Fibroblast of skin of left biceps (primary cell): ENCODE measurements at regions not wholly inside any gene's neighbourhood (a gene's known extent, or its start where the extent isn't known, plus 50 kb on each side); places are given as distances from the start of the nearest gene placed in this dataset.

Experiments
- DNase-seq, 2 experiments: peaks; one replicate each; pipeline ENCODE4 v3.0.0-alpha.2; 2013; ENCODE audit warnings: low read depth in 2 of 2

DNA sequence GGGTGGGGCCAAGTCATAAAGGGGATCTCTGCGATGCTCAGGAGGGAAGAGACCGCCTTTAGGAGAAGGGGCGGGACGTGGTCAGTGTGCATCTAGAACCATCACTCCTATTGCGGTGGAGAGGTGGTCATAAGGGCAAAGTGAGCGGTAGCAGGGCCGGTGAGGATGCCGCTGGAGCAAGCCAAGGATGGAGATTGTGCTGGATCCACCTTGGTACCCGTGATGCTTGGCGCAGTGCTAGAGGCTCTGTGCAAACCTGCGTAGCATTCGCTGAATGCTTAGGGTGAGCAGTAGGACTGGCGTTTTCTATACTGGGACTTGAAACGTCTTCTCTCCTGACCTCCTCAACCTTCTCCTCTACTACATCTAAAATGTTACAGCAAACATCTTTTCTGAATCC, 294.2 kb downstream of the FGF9 start:
- no peak for DNase-seq

- DNase-seq: no peak
Observed at GRCh38 chr13:21966014-21966413, 295.1 kb downstream of the FGF9 start.

DNA sequence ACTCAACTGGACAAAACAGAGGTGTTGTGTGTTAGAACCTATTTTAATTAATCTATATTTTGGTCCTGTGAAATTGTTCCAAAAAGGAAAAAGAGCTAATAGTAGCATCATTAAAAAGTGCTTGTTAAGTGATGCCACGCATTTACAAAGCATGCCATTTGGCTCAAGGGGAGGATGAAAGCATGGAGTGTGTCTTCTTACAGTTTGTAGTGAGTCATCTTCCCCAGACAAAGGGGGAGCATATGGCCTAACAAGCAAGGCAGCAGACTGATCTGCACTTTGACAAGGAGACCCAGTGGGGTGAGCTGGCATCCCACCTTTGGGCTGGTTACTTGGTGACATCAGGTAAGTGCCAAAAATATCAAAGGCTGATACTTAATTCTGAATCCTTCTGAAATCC, 297.0 kb downstream of the FGF9 start:
- no peak for DNase-seq

- DNase-seq: no peak
Observed at GRCh38 chr13:21970172-21970571, 299.3 kb downstream of the FGF9 start.

DNA sequence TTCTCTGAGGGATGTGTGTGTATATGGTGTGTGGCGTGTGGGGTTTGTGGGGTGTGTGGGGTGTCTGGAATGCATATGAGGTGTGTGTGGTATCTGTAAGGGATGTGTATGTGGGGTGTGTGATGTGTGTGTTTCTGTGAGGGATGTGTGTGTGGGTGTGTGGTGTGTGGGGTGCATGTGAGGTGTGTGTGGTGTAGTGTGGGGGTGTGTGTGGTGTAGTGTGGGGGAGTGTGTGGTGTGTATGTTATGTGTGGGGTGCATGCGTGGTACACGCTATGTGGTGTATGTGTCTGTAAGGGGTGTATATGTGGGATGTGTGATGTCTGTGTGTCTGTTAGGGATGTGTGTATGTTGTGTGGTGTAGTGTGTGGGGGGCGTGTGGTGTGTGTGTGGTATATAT, 300.0 kb downstream of the FGF9 start:
- no peak for DNase-seq

GRCh38 chr13:21971662-21972621, 301.1 kb downstream of the FGF9 start:
- peak; percentile 59 to 73 for DNase-seq

DNA sequence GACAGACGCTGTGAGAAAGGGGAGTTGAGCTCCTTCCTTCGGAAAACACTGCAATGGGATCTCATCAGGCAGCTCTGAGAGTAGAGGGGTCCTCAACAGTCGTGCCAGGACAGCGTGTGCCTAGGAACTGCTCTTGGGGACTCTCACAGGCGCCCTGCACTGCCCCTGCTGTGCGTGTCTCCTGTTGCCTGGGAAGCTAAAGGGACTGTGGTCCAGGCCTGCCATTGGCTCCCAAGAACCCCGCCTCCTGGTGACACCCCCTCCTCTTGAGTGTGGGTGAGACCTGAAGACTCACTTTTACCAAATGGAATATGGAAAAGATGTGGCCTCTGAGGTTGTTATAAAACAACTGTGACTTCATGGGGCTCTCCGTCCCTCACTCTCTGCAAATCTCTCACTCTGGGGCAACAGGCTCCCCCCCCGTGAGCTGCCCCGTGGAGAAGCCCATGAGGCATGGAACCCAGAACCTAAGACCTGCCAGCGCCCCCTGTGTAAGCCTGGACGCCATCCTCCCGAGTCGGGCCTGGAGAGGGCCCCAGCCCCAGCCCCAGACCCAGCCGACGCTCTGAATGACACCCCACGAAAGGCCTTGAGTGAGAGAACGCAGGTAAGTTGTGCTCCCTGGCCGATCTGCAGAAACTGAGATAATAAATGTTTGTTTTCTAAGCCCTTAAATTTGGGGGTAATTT, 302.7 kb downstream of the FGF9 start:
- DNase-seq: no peak

- DNase-seq: no peak
Observed at GRCh38 chr13:21974741-21975140, 303.9 kb downstream of the FGF9 start.

GRCh38 chr13:21976159-21976558, 305.3 kb downstream of the FGF9 start:
- DNase-seq: no peak

DNA sequence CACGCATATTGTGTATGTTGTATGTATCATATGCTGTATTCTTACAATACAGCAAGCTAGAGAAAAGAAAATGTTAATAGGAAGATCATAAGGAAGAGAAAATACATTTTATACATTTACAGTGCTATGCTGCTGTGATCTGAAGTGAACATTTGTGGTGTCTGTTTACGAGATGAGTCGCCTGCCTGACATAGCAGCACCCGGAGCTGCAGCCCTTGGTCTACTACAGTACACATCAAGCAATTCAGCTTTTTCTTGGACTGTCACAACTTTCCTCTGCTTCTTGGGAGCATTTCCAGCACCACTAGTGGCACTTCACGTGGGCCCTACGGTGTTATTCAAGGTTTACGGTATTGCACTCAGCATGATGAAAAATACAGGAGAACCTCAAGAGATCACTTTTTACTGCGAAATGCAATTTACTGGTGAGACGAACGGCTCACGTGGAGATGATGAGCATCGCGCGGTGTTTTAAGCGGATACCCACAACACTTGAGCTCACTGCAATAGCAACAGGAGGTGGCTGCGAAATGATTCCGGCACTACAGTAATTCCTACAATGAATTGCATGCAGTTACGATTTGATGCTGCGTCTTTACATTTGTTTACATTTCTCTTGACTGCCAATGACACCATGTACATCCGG, 308.4 kb downstream of the FGF9 start:
- DNase-seq: no peak

- no peak for DNase-seq
Observed at GRCh38 chr13:21980049-21980448, 309.2 kb downstream of the FGF9 start.

DNA sequence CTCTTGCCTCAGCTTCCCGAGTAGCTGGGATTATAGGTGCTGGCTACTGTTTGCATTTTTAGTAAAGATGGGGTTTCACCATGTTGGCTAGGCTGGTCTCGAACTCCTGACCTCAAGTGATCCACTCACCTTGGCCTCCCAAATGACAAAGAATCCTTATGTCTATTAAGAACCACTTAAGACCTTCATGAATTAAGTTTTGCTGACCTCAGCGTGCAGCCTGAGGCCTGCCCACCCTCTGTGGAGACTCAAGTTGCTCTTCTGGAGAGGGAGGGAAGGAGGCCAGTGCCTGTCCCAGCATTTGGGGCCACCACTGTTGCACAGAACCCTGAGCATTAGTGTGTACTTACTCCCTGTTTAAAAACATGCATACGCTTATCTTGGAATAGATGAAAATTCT, 313.3 kb downstream of the FGF9 start:
- no peak for DNase-seq

GRCh38 chr13:21986602-21987001, 315.7 kb downstream of the FGF9 start:
- DNase-seq: no peak

GRCh38 chr13:21987793-21988192, 316.9 kb downstream of the FGF9 start:
- DNase-seq: no peak

GRCh38 chr13:21988624-21989023, 317.8 kb downstream of the FGF9 start:
- DNase-seq: no peak

GRCh38 chr13:21996049-21996448, 325.2 kb downstream of the FGF9 start:
- no peak for DNase-seq

DNA sequence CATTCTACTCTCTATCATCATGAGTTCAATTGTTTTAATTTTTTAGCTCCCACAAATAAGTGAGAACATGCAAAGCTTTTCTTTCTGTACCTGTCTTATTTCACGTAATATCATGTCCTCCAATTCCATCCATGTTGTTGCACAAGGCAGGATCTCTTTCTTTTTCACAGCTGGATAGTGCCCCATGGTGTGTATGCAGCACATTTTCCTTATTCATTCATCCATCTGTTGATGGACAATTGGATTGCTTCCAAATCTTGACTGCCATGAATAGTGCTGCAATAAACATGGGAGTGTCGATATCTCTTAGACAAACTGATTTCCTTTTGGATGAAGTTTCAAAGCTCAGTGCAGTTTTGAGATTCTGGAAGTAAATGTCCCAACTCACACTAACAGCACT, 326.9 kb downstream of the FGF9 start:
- no peak for DNase-seq

DNA sequence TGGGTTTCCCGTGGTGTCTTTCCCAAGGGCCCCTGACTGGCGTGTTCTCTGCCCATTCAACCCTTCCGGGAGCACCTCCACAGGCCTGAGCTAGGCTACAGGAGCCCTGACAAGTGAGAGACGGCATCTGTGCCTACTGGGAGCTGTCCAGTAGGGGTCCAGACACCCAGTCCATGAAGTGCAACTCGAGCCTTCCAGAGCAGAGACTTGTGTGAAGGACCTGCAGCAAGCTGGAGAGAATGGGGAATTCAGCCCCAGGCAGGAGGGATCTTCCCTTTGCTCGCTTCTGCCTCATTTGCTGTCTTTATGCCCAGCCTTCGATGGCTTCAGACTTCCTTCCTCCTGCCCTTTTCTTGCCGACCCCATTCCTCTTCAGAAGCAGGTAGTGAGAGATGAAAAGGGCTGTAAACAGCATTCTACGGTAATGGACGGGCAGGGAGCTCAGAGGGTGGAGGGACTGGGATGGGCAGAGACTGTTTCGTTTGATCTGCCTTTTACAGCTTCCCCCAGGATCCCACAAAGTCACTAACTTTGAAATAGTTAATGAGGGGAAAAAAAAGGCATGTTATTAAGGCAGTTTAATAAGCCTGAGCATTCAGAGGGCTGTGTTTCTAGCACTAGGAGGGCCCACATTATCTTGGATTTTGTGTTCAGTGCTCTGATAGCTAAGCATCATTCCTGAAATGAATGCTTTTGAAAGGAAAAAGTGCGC, 327.6 kb downstream of the FGF9 start:
- DNase-seq: no peak

DNA sequence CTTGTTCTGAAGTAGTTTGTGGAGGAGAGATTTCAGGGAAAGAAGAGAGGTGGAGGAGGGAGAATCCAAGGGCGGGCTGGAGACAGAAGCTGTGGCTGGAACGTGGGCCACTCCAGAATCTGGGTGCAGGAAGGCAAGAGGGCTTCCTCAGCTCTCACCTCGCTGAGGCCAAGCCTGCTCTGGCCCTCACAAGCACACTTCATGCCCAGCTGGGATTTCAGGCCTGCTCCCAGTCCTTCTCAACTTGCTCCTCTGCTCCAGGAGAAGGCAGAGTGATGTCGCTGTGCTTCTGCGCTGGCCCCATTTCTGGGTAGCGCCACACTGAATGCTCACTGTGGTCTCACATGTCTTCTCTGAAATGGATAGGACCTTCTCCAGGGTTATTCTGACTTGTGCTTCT, 328.8 kb downstream of the FGF9 start:
- DNase-seq: no peak

GRCh38 chr13:22000191-22000590, 329.3 kb downstream of the FGF9 start:
- no peak for DNase-seq

GRCh38 chr13:22001336-22001735, 330.5 kb downstream of the FGF9 start:
- DNase-seq: no peak

GRCh38 chr13:22002893-22003292, 332.0 kb downstream of the FGF9 start:
- no peak for DNase-seq
